Stimulated activated CD8-positive, alpha-beta memory T cell treated with anti-CD3 and anti-CD28 coated beads, Interleukin-15, amount 100 ng/mL, for 1 hour (primary cell): ENCODE measurements at regions not wholly inside any gene's neighbourhood (a gene's known extent, or its start where the extent isn't known, plus 50 kb on each side); places are given as distances from the start of the nearest gene placed in this dataset.
"Not testable (repeated sequence)": the region's sequence is repeated elsewhere in the genome, so short reads cannot be mapped to it uniquely, and the experiment has no call there.

Source experiments
- DNase-seq: peaks from one replicate; pipeline ENCODE4 v3.0.0-alpha.2; 2020; ENCODE audit warnings: low read depth

DNA sequence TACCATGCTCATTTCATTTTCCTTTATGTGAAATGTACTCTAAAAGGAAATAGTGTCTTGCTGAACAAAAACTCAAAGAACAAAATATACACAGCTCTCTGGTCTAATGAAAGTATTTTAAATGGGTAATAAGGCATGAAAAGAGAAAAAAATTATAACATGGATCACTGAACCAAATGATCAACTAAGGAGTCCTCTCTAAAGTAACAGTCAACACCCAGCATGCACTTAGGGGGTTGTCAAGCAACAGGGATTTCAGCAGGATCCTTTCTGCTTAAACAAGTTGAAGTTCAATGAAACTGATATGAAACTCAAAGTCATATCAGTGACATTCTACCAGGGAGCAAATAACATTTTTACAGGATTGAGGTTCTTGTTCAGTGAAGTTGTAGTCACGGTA is 398.8 kb downstream of the SEC23A start:
- no peak for DNase-seq

DNA sequence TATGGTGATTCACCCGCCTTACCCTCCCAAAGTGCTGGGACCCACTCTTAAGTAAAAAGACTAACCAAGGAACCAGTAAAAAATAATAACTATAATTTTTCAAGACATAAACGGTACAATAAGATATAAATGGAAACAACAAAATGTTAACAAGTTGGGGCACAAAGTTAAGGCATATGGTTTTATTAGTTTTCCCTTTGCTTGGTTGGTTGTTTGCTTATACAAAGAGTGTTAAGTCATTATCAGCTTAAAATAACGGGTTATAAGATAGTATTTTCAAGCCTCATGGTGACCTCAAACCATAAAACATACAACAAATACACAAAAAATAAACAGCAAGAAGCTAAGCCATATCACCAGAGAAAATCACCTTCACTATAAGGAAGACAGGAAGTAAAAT is 406.1 kb downstream of the SEC23A start:
- no peak for DNase-seq

GRCh38 chr14:38693423-38693822 is 409.6 kb downstream of the SEC23A start:
- DNase-seq: no peak

DNA sequence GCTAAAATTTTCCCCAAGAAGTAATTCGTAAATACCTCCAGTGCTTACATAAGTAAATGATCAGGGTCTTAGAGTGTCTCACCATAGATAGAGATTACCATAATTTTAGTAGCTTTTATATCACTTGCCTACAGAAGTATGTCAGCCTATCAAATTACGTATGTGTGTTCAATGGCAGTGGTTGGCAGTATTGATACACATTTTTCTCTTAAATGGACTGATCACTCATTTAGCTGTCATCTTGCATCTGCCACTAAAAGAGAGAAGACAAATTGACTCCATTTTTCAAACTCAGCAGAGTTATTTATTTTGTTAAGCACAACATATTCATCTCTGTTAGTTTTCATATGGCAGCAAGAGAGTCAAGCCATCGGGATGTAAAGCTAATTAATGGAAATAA is 413.1 kb upstream of the CLEC14A start:
- DNase-seq: no peak

DNA sequence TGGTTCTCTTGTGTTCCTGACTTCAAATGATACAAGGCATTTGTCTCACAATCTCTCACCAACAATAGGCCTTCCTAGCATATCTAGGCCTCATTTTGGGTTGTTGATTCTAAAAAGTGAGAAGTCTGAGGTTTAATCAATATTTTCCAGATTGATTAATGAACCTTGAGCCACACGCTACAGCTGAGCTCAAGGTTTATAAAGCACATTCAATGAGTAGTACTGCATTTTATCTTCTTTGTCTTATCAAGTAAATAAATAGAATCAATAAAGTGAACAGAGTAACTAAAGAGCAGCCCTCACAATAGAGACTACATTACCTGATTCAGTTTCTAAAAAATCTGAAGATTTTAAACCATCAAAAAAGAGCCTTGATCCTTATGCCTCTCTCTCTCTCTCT is 407.5 kb upstream of the CLEC14A start:
- no peak for DNase-seq

- DNase-seq: no peak
Observed at GRCh38 chr14:38662781-38663180, 406.9 kb upstream of the CLEC14A start.

DNA sequence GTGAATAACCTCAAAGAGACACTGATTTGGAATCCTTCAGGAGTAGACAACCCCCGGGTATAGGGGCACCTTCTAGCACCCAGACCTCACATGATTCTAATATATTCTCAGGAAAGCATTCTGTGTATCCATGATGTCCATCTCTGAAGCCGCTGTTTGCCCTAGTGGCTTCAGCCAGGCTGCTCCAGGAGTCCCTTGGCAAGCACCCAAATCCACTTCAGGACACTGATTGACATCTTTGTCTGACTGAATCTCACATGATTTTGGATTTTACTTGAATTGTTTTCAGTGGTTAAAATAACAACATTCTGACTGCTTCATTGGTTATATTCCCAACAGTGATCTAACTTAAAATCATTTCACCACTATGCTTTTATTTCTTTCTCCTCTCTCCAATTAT is 390.5 kb upstream of the CLEC14A start:
- DNase-seq: no peak

DNA sequence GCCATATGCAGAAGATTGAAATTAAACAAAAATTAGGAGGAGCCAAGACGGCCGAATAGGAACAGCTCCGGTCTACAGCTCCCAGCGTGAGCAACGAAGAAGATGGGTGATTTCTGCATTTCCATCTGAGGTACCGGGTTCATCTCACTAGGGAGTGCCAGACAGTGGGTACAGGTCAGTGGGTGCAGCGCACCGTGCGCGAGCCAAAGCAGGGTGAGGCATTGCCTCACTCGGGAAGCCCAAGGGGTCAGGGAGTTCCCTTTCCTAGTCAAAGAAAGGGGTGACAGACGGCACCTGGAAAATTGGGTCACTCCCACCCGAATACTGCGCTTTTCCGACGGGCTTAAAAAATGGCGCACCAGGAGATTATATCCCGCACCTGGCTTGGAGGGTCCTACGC is 379.0 kb upstream of the CLEC14A start:
- not testable (repeated sequence) for DNase-seq

DNA sequence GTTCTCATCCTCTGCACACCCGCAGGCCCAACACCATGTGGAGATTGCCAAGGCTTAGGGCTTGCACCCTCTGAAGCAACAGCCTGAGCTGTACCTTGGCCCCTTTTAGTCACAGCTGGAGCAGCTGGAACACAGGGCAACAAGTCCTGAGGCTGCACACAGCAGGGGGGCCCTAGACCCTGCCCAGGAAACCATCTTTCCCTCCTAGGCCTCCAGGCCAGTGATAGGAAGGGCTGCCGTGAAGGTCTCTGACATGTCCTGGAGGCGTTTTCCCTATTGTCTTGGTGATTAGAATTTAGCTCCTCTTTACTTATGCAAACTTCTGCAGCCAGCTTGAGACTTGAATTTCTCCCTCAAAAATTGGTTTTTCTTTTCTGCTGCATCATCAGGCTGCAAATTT is 373.5 kb upstream of the CLEC14A start:
- DNase-seq: no peak

GRCh38 chr14:38627163-38627562 is 371.3 kb upstream of the CLEC14A start:
- DNase-seq: no peak

DNA sequence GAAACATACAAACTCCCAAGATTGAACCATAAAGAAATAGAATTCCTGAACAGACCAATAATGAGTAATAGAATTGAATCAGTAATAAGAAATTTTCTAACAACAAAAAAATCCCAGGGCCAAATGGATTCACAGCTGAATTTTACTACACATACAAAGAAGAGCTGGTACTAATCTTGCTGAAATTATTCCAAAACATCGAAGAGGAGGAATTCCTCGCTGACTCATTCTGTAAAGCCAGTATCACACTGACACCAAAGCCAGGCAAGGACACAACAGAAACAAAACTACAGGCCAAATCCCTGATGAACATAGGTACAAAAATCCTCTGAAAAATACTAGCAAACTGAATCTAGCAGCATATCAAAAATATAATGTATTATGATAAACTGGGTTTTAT is 367.8 kb upstream of the CLEC14A start:
- DNase-seq: no peak

GRCh38 chr14:38618514-38618913 is 362.6 kb upstream of the CLEC14A start:
- no peak for DNase-seq

DNA sequence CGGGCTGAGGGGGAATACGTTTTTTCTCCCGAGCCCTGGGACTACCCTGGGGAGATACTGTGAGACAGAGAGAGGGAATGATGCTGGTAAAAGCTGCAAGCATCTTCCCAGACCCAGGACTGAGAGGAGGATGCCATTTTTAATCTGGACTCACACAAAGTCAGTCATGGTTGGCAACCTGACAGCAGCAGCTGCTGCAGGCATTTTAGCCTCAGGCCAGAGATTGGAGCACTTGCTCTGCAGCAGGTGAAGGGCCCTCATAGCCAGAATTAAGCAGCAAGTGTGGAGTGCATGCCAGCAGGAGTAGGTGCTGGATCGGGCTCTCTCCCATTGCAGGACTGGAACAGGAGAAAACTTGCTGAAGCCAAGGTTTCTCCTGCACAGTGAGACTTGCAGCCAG is 361.1 kb upstream of the CLEC14A start:
- no peak for DNase-seq

DNA sequence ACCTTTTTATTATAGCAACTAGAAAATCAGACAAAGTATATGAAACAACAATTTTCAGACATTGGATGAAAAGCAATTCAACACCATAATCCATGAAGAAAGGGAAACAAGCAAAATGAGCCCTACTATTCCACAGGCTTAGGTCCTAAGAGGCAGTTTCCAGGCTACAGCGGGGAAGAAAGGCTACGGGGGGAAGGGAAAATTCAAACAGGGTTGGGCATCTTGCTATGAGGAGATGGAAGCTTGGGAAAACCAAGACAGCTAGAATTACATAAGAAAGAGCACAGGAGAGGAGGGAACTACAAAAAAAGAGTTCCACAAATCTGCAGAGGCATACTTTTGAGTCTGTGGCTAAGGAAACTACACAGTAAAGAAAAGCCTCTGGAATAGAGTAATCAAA is 356.0 kb upstream of the CLEC14A start:
- DNase-seq: no peak

DNA sequence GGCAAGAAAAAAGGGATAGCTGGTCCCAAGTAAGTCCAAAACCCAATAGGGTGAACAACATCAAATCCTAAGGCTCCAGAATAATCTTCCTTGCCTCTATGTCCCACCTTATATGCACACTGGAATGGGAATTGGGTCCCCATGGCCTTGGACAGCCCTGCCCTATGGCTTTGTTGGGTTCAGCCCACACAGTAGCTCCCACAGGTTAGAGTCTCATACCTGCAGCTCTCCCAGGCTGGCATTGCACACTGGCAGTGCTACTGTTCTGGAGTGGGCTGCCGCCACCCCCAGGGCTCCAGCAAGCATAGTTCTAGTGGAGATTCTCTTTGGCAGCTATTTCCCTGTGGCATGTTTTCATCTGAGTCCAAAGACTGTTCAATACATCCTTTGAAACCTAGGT is 352.4 kb upstream of the CLEC14A start:
- DNase-seq: no peak

DNA sequence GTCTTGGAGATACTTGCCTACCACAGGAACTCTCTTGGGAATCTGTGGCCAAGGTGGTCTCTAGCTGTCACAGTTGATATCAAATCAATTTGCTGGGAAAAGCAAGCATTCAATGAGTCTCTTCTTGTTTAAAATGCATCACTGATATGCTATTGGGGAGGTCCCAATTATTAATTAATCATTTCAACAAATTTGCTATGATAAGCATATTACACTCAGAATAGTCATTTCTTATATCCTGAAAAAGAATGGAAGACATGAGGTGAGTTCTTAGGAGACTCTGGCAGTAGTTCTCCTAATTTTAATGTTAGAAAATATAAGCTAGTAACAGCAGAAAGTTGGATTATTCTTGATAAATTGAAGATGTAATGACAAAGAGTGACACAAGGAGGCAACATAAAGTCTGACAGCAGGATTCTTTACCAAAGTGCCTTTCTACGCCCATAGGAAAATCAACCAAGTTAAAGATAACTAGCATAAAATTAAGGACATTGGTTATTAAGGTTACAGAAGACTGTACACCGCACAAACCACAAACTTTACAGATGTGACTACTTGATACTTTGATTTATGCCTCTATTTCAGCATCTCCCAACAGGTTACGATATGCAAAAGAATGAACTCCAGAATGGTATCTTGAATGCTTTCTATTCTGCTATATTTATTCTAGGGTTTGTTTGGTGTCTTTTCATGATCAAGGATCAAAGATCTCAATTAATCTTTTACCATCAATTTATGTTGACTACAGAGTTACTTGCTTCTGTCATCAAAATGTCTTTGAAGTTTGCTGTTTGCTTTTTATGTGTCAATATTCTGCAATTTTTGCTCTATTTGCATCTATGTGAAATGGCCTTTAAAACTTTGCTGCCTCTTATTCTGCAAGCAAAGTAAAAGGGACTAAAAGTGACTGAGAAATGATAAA is 349.6 kb upstream of the CLEC14A start:
- no peak for DNase-seq

DNA sequence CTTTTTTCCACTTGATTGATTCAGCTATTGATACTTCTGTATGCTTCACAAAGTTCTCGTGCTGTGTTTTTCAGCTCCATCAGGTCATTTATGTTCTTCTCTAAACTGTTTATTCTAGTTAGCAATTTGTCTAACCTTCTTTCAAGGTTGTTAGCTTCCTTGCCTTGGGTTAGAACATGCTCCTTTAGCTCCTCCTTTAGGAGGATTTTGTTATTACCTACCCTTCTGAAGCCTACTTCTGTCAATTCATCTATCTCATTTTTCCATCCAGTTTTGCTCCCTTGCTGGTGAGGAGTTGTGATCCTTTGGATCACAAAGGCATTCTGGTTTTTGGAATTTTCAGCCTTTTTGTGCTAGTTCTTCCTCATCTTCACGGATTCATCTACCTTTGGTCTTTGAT is 344.7 kb upstream of the CLEC14A start:
- DNase-seq: not testable (repeated sequence)

DNA sequence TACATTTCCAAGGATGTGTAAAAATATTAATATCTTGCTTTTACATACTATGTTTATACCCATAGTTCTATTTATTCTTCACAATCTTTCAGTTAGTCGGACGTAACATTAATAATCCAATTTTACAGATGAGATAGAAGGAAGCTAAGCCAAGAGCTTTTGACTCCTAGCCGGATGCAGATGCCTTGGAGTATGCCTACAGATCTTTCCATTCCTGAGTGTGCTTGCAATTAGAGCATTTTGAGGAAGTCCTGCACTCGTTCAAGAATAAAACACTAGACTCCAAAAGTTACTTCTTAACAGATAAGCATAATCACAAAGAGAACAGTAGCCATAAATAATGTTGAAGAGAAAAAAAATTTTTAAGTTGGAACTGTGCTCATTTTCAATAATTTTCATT is 337.6 kb upstream of the CLEC14A start:
- DNase-seq: no peak

DNA sequence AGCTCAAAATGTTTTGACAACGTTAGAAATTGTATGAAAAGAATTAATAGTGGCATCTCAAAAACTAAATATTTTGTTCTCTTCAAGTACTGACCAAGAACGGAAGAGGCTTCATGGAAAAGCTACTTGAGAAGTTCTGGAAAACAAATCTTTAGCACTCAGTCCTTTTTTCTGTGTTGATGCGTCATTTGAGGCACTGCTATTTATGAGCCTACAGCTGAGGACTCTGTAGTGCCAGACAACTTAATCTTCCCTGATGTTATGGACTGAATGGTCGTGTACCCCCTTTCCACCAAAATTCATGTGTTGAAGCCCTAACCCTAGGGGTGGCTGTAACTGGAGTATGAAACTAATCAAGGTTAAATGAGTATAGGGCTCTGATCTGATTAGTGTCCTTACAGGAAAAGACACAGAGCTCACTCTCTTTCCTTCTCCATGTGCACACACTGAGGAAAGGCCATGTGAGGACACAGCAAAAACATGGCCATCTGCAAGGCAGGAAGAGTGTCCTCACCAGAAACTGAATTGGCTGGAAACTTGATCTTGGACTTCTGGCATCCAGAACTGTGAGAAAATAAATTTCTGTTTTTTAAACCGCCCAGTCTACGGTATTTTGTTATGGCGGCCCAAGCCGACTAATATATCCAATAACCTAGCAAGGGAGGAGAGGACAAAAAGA is 337.0 kb upstream of the CLEC14A start:
- DNase-seq: no peak

DNA sequence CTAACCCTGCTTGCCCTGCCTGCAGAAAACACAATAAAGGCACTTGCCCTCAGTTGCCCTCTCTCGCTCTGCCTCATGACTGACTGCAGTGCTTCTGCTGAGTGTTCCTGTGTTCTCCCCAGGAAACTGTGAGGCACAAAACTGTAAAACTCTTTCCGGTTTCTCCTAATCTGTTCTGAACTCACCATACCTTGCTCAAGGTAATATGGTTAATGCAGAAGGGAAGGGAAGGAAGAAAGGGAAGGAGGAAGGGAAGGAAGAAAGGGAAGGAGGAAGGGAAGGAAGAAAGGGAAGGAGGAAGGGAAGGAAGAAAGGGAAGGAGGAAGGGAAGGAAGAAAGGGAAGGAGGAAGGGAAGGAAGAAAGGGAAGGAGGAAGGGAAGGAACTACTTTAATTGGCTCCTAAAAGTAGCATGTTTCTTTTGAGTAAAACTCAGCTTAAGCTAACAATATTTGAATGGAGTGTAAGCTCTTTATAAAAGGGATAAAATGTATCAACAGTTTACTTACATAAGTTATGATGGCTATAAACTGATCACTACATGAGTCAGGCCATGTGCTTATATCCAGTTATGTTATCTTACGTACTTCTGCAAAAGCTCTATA is 334.0 kb upstream of the CLEC14A start:
- no peak for DNase-seq

DNA sequence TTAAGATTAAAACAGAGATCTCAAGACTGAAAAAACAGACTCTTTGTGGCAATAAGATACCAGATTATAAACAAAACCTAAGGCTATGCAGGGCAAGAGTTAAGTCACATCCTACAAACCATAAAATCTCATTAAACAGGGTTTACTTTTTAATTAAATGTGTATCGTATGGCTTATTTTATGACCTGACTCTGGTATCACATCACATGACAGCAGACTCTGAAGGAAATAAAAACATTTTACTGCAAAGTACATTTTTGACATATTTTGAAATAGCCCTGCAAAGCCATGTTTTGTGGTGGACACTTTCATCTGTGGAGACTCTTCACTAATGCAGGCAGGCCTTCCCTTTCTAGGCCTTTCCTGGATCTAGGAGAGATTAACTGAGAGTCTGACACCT is 327.6 kb upstream of the CLEC14A start:
- DNase-seq: no peak

- no peak for DNase-seq
Observed at GRCh38 chr14:38578278-38578681, 322.4 kb upstream of the CLEC14A start.

GRCh38 chr14:38567703-38568102 is 311.8 kb upstream of the CLEC14A start:
- no peak for DNase-seq
